ENCODE measurements at regions not wholly inside any gene's neighbourhood (a gene's known extent, or its start where the extent isn't known, plus 50 kb on each side); places are given as distances from the start of the nearest gene placed in this dataset.

GRCh38 chr10:44476409-44477045 lies 91.6 kb upstream of the CXCL12 start:
- no peak for TF ChIP-seq CTCF (conservative IDR thresholded peaks at IDR 0.05 in 1 of 2, IDR thresholded peaks at IDR 0.05 in 1 of 2; ENCODE audit: low read depth in 1 of 2, low read length in 2 of 2)
- TF ChIP-seq EZH2 (IDR thresholded peaks at IDR 0.05; ENCODE audit: low read length, missing control alignments) = no peak
